GM10266 (cell line): ENCODE measurements at regions not wholly inside any gene's neighbourhood (a gene's known extent, or its start where the extent isn't known, plus 50 kb on each side); places are given as distances from the start of the nearest gene placed in this dataset.

Experiments
- DNase-seq: peaks from one replicate; pipeline ENCODE4 v3.0.0; 2012; ENCODE audit errors: extremely low spot score
- TF ChIP-seq, protein P1 (sequence below): IDR thresholded peaks from 2 replicates; pipeline ENCODE4 v1.5.1; 2012; ENCODE audit warnings: mild to moderate bottlenecking, low read depth; ENCODE audit not compliant: control insufficient read depth, insufficient read depth; ENCODE audit errors: missing control alignments

GRCh38 chr15:31489801-31490646, 163.4 kb downstream of the KLF13 start:
- peak; percentile 56 for DNase-seq
- TF ChIP-seq, protein P1, sequence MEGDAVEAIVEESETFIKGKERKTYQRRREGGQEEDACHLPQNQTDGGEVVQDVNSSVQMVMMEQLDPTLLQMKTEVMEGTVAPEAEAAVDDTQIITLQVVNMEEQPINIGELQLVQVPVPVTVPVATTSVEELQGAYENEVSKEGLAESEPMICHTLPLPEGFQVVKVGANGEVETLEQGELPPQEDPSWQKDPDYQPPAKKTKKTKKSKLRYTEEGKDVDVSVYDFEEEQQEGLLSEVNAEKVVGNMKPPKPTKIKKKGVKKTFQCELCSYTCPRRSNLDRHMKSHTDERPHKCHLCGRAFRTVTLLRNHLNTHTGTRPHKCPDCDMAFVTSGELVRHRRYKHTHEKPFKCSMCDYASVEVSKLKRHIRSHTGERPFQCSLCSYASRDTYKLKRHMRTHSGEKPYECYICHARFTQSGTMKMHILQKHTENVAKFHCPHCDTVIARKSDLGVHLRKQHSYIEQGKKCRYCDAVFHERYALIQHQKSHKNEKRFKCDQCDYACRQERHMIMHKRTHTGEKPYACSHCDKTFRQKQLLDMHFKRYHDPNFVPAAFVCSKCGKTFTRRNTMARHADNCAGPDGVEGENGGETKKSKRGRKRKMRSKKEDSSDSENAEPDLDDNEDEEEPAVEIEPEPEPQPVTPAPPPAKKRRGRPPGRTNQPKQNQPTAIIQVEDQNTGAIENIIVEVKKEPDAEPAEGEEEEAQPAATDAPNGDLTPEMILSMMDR, result peak; percentile 57

- DNase-seq, result no peak
- TF ChIP-seq, protein P1, result no peak
Observed at GRCh38 chr15:31494786-31495185, 168.2 kb downstream of the KLF13 start.

GRCh38 chr15:31495281-31495680, 168.6 kb downstream of the KLF13 start:
- TF ChIP-seq, protein P1, result no peak
- DNase-seq, result no peak

GRCh38 chr15:31497838-31498237, 171.2 kb downstream of the KLF13 start:
- no peak for DNase-seq
- TF ChIP-seq, protein P1, result no peak

DNA sequence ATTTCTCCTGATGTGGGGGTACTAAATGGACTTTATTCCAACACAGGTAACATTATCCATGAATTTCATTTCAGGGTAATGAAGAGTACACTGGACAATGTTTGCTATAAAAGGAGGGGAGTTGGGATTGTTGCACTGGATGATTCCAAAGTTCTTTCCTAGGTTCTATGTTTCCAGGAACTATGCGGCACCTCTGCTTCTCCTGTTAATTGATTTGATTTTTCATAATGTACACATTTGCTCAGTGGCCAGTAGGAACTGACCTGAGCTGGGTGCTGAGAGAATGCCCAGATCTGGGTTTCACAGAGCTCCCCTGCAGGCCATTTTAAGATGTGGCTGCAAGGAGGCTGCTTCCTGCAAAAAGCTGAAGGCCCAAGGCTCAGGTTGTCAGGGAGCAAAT, 171.7 kb downstream of the KLF13 start:
- TF ChIP-seq, protein P1, result no peak
- no peak for DNase-seq

DNA sequence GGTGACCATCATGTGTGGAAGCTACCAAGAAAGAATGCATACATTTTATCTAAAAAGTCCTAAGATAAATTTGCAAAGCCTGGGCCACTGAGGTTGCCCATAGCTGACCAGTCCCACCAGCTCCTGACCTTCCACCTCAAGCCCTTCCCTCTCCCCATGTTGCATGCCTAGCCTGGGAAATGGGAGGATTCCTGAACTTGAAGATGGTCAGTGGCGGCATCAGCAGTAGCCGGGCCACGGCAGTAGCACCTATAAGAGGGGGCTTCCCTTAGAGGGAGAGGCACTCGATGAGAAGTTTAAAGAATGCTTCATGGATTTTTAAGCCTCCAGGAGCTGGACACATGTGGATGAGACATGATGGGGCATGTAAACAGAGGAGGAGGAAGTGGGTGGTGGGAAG, 172.1 kb downstream of the KLF13 start:
- TF ChIP-seq, protein P1, result no peak
- no peak for DNase-seq

DNA sequence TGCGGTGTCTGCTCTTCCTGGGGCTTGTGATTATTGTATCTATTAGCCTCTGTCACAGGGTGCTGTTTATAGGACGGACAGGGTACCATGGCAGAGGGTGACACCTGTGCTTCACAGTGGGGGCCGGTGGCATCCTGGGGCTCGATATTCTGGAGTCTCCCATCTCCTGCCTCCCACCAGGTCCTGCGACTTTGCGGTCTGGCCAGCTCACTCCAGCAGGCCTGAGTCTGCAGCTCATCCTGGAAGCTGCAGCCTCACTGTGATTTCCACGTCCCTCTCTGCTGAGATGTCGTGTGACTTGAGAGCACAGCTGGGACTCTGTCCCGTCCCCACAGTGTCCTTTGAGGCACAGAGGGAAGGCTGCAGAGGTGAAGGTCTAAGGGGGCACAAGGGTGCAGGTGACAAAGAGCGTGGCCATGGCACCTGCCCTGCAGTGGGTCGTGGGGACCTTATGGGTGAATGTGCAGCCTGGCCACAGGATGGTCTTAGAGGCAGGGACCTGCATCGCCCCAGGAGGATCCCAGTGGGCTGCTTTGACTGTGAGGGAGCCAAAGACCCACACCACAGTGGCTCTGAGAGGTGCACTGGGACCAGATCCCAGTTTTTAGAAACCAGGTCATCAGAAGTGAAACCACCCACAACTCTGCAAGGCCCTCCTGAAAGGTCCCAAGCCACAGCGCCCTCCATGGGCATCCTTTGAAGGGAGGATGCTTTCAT, 172.8 kb downstream of the KLF13 start:
- TF ChIP-seq, protein P1, result no peak
- no peak for DNase-seq
